AG04449 (cell line): ENCODE measurements at regions not wholly inside any gene's neighbourhood (a gene's known extent, or its start where the extent isn't known, plus 50 kb on each side); places are given as distances from the start of the nearest gene placed in this dataset.
"Not testable (repeated sequence)": the region's sequence is repeated elsewhere in the genome, so short reads cannot be mapped to it uniquely, and the experiment has no call there.

Experiments
- CTCF ChIA-PET: fragments of 350-600 bp; formaldehyde crosslinking; extraction: SDS; loops from one replicate; lab custom pipeline; 2021; ENCODE audit warnings: antibody characterized with exemption; lab: Yijun Ruan, JAX
- POLR2A ChIA-PET: fragments of 400-600, 350-600 bp; formaldehyde crosslinking; extraction: SDS; loops from one replicate; lab custom pipeline; 2020; ENCODE audit warnings: antibody characterized with exemption, inconsistent platforms; lab: Yijun Ruan, JAX
- DNase-seq: peaks from one replicate; pipeline ENCODE4 v3.0.0-alpha.2; 2010; ENCODE audit warnings: low read depth, low spot score
- H3K4me3 ChIP-seq: 2 replicates; pipeline ENCODE4 v1.5.1; 2011; ENCODE audit warnings: low read depth, mild to moderate bottlenecking, control low read depth, low read length
- CTCF ChIP-seq: IDR thresholded peaks from one replicate; pipeline ENCODE4 v1.5.1; 2011; ENCODE audit warnings: mild to moderate bottlenecking, moderate library complexity, low read length, control low read depth, inconsistent platforms; ENCODE audit not compliant: insufficient read depth; ENCODE audit errors: missing control alignments

DNA sequence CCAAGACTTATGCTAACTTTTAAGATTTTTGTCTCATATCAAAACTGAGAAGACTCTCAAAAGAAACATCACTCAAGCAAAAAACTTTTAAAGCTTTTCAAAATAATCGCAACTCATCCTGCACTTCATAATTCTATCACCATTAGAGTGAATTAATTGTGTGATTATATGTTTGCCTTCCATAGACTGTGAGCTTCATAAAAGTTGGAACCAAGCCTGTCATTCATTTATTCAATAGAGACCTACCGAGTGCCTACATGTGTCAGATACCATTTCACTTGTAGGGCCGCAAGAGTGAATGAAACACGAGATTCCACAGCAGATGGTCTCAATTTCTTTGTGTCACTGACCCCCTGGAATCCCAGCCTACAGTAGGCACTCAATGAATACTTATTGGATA lies 106.4 kb downstream of the RHOU start:
- no peak for TF ChIP-seq CTCF
- H3K4me3 ChIP-seq, result no peak overlapping the region
- CTCF ChIA-PET, result interaction anchor here (1.0 kb wide), 1 partner anchor 386 kb away, joined by 3 read pairs; no protein-coding TSS in a partner anchor
- no peak for DNase-seq
- POLR2A ChIA-PET, result no interaction called here

DNA sequence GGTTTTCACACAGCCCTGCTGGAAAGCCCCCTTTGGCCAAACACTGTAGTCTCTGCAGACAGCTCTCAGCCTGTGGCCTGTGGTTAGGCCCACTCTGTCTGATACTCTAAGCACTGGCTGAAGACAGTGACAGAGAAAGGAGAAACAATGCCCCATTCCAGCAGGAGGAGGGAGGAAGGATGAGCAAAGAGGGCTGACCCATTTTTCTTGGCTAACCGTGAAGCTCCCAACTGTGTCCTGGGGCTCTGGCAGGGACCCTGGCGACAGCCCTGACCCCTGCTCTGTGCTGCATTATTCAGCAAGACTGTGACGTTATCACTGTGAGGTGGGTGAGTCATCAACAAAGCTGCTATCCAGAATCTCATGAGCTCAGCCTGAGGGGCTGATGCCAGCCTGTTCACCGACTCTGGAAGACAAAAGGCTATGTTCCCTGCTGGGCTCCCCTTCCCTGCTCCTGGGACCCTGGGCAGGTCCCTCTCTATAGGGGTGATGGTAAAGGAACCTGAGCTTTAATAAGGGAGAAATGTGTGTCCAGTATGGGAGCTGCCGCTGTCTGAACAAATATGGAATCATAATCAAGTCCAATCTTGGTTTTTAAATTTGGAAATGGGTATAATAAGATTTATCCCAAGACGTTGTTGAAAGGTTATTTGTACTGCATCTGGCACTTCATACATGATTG lies 107.0 kb downstream of the RHOU start:
- no peak for TF ChIP-seq CTCF
- H3K4me3 ChIP-seq, result no peak overlapping the region
- no peak for DNase-seq
- CTCF ChIA-PET, result interaction anchor here (1.0 kb wide), 1 partner anchor 385 kb away, joined by 3 read pairs; no protein-coding TSS in a partner anchor
- POLR2A ChIA-PET, result no interaction called here

GRCh38 chr1:228845101-228845500 lies 109.8 kb downstream of the RHOU start:
- POLR2A ChIA-PET, result no interaction called here
- TF ChIP-seq CTCF, result no peak
- CTCF ChIA-PET, result interaction anchor here (0.7 kb wide), 1 partner anchor 62 kb away, joined by 3 read pairs; no protein-coding TSS in a partner anchor
- no peak for DNase-seq
- H3K4me3 ChIP-seq, result no peak overlapping the region

- H3K4me3 ChIP-seq, result no peak overlapping the region
- ChIA-PET CTCF (no interaction called here), POLR2A (no interaction called here)
- TF ChIP-seq CTCF, result no peak
- no peak for DNase-seq
These were observed 111.7 kb downstream of the RHOU start for GRCh38 chr1:228846952-228847351.

DNA sequence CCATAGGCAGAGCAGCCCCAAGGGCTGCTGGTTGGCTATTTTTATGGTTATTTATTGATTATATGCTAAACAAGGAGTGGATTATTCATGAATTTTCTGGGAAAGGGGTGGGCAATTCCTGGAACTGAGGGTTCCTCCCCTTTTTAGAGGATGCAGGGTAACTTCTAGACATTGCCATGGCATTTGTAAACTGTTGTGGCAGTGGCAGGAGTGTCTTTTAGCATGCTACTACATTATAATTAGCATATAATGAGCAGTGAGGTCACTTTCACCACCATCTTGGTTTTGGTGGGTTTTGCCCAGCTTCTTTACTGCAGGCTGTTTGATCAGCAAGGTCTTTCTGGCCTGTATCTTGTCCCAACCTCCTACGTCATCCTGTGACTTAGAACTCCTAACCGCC lies 112.2 kb downstream of the RHOU start:
- CTCF ChIA-PET, POLR2A ChIA-PET, H3K4me3 ChIP-seq, DNase-seq: not testable (repeated sequence)

- ChIA-PET POLR2A (no interaction called here), CTCF (interaction anchor here (1.0 kb wide), 1 partner anchor 10 kb away, joined by 3 read pairs; no protein-coding TSS in a partner anchor)
- no peak for TF ChIP-seq CTCF
These were observed 113.1 kb downstream of the RHOU start for GRCh38 chr1:228848406-228848805.

More at GRCh38 chr1:228848406-228848805, 113.1 kb downstream of the RHOU start:
- no peak overlapping the region for H3K4me3 ChIP-seq
- no peak for DNase-seq
